Epithelial cell of proximal tubule (primary cell): ENCODE measurements at regions not wholly inside any gene's neighbourhood (a gene's known extent, or its start where the extent isn't known, plus 50 kb on each side); places are given as distances from the start of the nearest gene placed in this dataset.

Experiments
- DNase-seq: peaks from one replicate; pipeline ENCODE4 v3.0.0-alpha.2; 2011; ENCODE audit warnings: low read depth
- H3K4me3 ChIP-seq: 2 replicates; pipeline ENCODE4 v1.5.1; 2011; ENCODE audit warnings: low read depth, mild to moderate bottlenecking, low read length
- CTCF ChIP-seq: conservative IDR thresholded peaks from 2 replicates; pipeline ENCODE4 v1.5.1; 2012; ENCODE audit warnings: low read depth, mild to moderate bottlenecking, low read length

GRCh38 chr14:84856751-84857534 lies 673.0 kb upstream of the FLRT2 start:
- H3K4me3 ChIP-seq, result no peak overlapping the region
- no peak for DNase-seq
- TF ChIP-seq CTCF, result no peak

GRCh38 chr14:84857571-84857970 lies 672.4 kb upstream of the FLRT2 start:
- peak; percentile 16 for DNase-seq
- TF ChIP-seq CTCF, result no peak
- H3K4me3 ChIP-seq, result no peak overlapping the region

- DNase-seq, result no peak
- no peak for TF ChIP-seq CTCF
- H3K4me3 ChIP-seq, result no peak overlapping the region
Observed at GRCh38 chr14:84859116-84859515, 670.8 kb upstream of the FLRT2 start.

- DNase-seq, result no peak
- no peak overlapping the region for H3K4me3 ChIP-seq
- no peak for TF ChIP-seq CTCF
Observed at GRCh38 chr14:84864548-84865271, 665.2 kb upstream of the FLRT2 start.

- no peak for DNase-seq
- no peak for TF ChIP-seq CTCF
- no peak overlapping the region for H3K4me3 ChIP-seq
Observed at GRCh38 chr14:84871734-84872133, 658.2 kb upstream of the FLRT2 start.

- no peak overlapping the region for H3K4me3 ChIP-seq
- no peak for TF ChIP-seq CTCF
- no peak for DNase-seq
Observed at GRCh38 chr14:84874436-84874835, 655.5 kb upstream of the FLRT2 start.
